DND-41 (cell line): ENCODE measurements at regions not wholly inside any gene's neighbourhood (a gene's known extent, or its start where the extent isn't known, plus 50 kb on each side); places are given as distances from the start of the nearest gene placed in this dataset.

ENCODE experiments used
- ATAC-seq: fragments of 200-7000 bp; cut with Tn5 transposase; 3 replicates; pipeline ENCODE4 v1.9.1; 2021; ENCODE audit warnings: low read depth; ENCODE audit not compliant: insufficient read depth
- DNase-seq: peaks from one replicate; pipeline ENCODE4 v3.0.0-alpha.2; 2020
- H2AFZ ChIP-seq: 2 replicates; pipeline ENCODE4 v1.6.0; 2012; ENCODE audit warnings: low read depth, low read length
- H3K27ac ChIP-seq: 2 replicates; pipeline ENCODE4 v1.5.1; 2012; ENCODE audit warnings: low read length, inconsistent platforms
- H3K27me3 ChIP-seq: fragments of 200-600 bp; sonication (generic); 2 replicates; pipeline ENCODE4 v1.6.0; 2012; ENCODE audit warnings: low read length, mild to moderate bottlenecking, inconsistent platforms; ENCODE audit not compliant: insufficient read depth, poor library complexity
- H3K36me3 ChIP-seq: 2 replicates; pipeline ENCODE4 v1.5.1; 2012; ENCODE audit warnings: low read length, inconsistent platforms; ENCODE audit not compliant: insufficient read depth
- H3K4me1 ChIP-seq: 2 replicates; pipeline ENCODE4 v1.5.1; 2012; ENCODE audit warnings: mild to moderate bottlenecking, low read length; ENCODE audit not compliant: insufficient read depth
- H3K4me2 ChIP-seq: 2 replicates; pipeline ENCODE4 v1.6.0; 2012; ENCODE audit warnings: mild to moderate bottlenecking, moderate library complexity, low read length, inconsistent platforms; ENCODE audit not compliant: insufficient read depth
- H3K4me3 ChIP-seq, 2 experiments: fragments of 200-600 bp in 1 of 2; shearing (Covaris generic) in 1 of 2; 2 replicates each; pipeline ENCODE4 v1.5.1; 2012 to 2016; ENCODE audit warnings: inconsistent platforms in 2 of 2, low read length in 2 of 2, mild to moderate bottlenecking in 2 of 2, low read depth in 1 of 2, moderate library complexity in 1 of 2
- H3K79me2 ChIP-seq: 2 replicates; pipeline ENCODE4 v1.6.0; 2012; ENCODE audit warnings: low read length, inconsistent platforms; ENCODE audit not compliant: insufficient read depth
- H3K9ac ChIP-seq: 2 replicates; pipeline ENCODE4 v1.6.0; 2012; ENCODE audit warnings: low read depth, mild to moderate bottlenecking, inconsistent platforms, low read length, moderate library complexity
- H3K9me3 ChIP-seq: 2 replicates; pipeline ENCODE4 v1.5.1; 2012; ENCODE audit warnings: low read length, moderate library complexity, mild to moderate bottlenecking, inconsistent platforms; ENCODE audit not compliant: insufficient read depth, severe bottlenecking
- H4K20me1 ChIP-seq: 2 replicates; pipeline ENCODE4 v1.6.0; 2012; ENCODE audit warnings: low read length; ENCODE audit not compliant: insufficient read depth
- CTCF ChIP-seq: IDR thresholded peaks from 2 replicates; pipeline ENCODE4 v1.5.1; 2012; ENCODE audit warnings: borderline replicate concordance, low read length, moderate library complexity, mild to moderate bottlenecking; ENCODE audit not compliant: poor library complexity, severe bottlenecking; ENCODE audit errors: extremely low read depth
- EZH2 ChIP-seq: IDR thresholded peaks from 3 replicates; pipeline ENCODE4 v1.6.1; 2012; ENCODE audit warnings: borderline replicate concordance, low read depth, mild to moderate bottlenecking, moderate library complexity, low read length, inconsistent platforms; ENCODE audit not compliant: severe bottlenecking

GRCh38 chr16:66079671-66080334 is 286.7 kb upstream of the CDH5 start:
- no peak overlapping the region for H3K4me3 ChIP-seq
- no peak overlapping the region for H3K27ac ChIP-seq
- no peak overlapping the region for H3K9ac ChIP-seq
- no peak overlapping the region for H3K4me2 ChIP-seq
- ATAC-seq (no peak), DNase-seq (no peak)
- H3K36me3 ChIP-seq = no peaks in the 10 kb centered on the region
- H3K27me3 ChIP-seq = peaks cover 3% of the 10 kb centered on the region
- H3K79me2 ChIP-seq = no peaks in the 10 kb centered on the region
- H2AFZ ChIP-seq = no peak overlapping the region
- TF ChIP-seq EZH2 (no peak), CTCF (no peak)
- H3K4me1 ChIP-seq = no peaks in the 10 kb centered on the region
- no peaks in the 10 kb centered on the region for H3K9me3 ChIP-seq
- no peaks in the 10 kb centered on the region for H4K20me1 ChIP-seq

DNA sequence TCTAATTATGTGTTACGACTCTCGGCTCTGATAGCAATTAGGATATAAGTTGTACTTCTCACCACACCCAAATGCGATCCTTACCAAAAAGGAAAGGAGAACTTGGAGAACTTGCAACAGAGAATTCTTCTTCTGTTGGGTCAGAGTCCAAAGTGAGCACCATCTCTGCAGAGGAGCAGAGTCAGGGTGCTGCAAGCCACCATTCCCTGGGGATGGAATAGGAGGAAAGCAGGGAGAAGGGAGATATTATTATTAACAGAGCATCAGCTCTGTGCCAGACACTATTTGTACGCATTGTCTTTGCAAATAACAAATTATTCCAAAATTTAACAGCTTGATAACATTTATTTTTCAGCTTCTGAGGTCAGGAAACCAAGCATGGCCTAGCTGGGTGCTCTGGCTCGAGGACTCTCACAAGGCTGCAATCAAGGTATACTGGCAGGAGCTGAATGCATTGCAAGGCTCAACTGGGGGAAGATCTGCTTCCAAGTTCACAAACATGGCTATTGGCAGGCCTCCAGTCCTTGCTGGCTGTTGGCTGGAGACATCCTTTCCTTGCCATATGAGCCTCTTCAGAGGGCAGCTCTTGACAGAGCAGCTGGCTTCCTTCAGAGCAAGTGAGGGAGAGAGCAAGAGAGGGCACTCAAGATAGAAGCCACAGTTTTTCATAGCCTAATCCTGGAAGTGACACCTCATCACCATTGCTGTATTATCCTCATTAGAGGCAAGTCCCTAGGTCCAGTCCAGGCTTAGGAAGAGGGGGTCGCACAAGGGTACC is 296.2 kb upstream of the CDH5 start:
- no peak overlapping the region for H3K4me3 ChIP-seq
- no peaks in the 10 kb centered on the region for H3K79me2 ChIP-seq
- H3K9me3 ChIP-seq = no peaks in the 10 kb centered on the region
- DNase-seq = no peak
- no peak for ATAC-seq
- H3K27me3 ChIP-seq = peaks cover 20% of the 10 kb centered on the region
- no peaks in the 10 kb centered on the region for H4K20me1 ChIP-seq
- H3K27ac ChIP-seq = no peak overlapping the region
- no peaks in the 10 kb centered on the region for H3K36me3 ChIP-seq
- no peak overlapping the region for H2AFZ ChIP-seq
- H3K4me1 ChIP-seq = no peaks in the 10 kb centered on the region
- no peak overlapping the region for H3K9ac ChIP-seq
- no peak overlapping the region for H3K4me2 ChIP-seq
- TF ChIP-seq EZH2 = no peak
- TF ChIP-seq CTCF = no peak

- Histone ChIP-seq H3K9ac (no peak overlapping the region), H3K27me3 (peaks cover 20% of the 10 kb centered on the region), H3K36me3 (no peaks in the 10 kb centered on the region), H3K27ac (no peak overlapping the region), H3K4me1 (no peaks in the 10 kb centered on the region), H3K9me3 (no peaks in the 10 kb centered on the region), H3K79me2 (no peaks in the 10 kb centered on the region), H3K4me3 (no peak overlapping the region), H2AFZ (no peak overlapping the region), H3K4me2 (no peak overlapping the region), H4K20me1 (no peaks in the 10 kb centered on the region)
- no peak for DNase-seq
- TF ChIP-seq EZH2 = no peak
- no peak for TF ChIP-seq CTCF
- ATAC-seq = no peak
These were observed 296.9 kb upstream of the CDH5 start for GRCh38 chr16:66069587-66069986.
